B cell (primary cell): ENCODE measurements at regions not wholly inside any gene's neighbourhood (a gene's known extent, or its start where the extent isn't known, plus 50 kb on each side); places are given as distances from the start of the nearest gene placed in this dataset.

Experiments used
- ATAC-seq: fragments of 200-7000 bp; cut with Tn5 transposase; one replicate; pipeline ENCODE4 v1.10.0; 2021; ENCODE audit warnings: low read depth, mild to moderate bottlenecking, moderate number of reproducible peaks, moderate library complexity
- CTCF ChIA-PET: fragments of 350-600 bp; sonication (Branson Sonifier 250); formaldehyde crosslinking; loops from one replicate; lab custom pipeline; 2021; ENCODE audit warnings: antibody characterized with exemption, inconsistent platforms; lab: Charles Lee
- POLR2A ChIA-PET: fragments of 350-600 bp; sonication (Branson Sonifier 250); formaldehyde crosslinking; loops from one replicate; lab custom pipeline; 2021; ENCODE audit warnings: antibody characterized with exemption; lab: Charles Lee
- DNase-seq: peaks from one replicate; pipeline ENCODE4 v3.0.0; 2013
- H2AFZ ChIP-seq: 2 replicates; pipeline ENCODE4 v1.6.1; 2012; ENCODE audit warnings: mild to moderate bottlenecking, low read depth, low read length; ENCODE audit not compliant: insufficient read depth, poor library complexity, severe bottlenecking
- H3K27ac ChIP-seq, 2 donors: 1 replicate in 1 of 2; 2 replicates in 1 of 2; pipeline ENCODE4 v1.5.1; 2012 to 2013; ENCODE audit warnings: low read length in 2 of 2, mild to moderate bottlenecking in 2 of 2, moderate library complexity in 1 of 2
- H3K27me3 ChIP-seq, 4 experiments: fragments of 200-600 bp in 1 of 4; sonication (generic) in 1 of 4; replicated peaks in 1 of 4; 1 replicate in 2 of 4; 2 replicates in 2 of 4; pipeline versions ENCODE4 v1.6.1 to v1.7.0; 2013 to 2016; ENCODE audit warnings: low read length in 3 of 4, mild to moderate bottlenecking in 2 of 4, mixed read lengths in 1 of 4, moderate library complexity in 1 of 4; ENCODE audit not compliant: insufficient read depth in 4 of 4, control insufficient read depth in 3 of 4; ENCODE audit errors: control extremely low read depth in 1 of 4
- H3K36me3 ChIP-seq, 2 experiments: replicated peaks in 1 of 2; 1 replicate in 1 of 2; 2 replicates in 1 of 2; pipeline versions ENCODE4 v1.6.1 to v1.7.1; 2013; ENCODE audit warnings: low read length in 1 of 2; ENCODE audit not compliant: insufficient read depth in 2 of 2, control insufficient read depth in 1 of 2; ENCODE audit errors: control extremely low read depth in 1 of 2, extremely low read depth in 1 of 2
- H3K4me1 ChIP-seq, 2 donors: fragments of 200-600 bp in 1 of 2; sonication (generic) in 1 of 2; 1 replicate in 1 of 2; 2 replicates in 1 of 2; pipeline versions ENCODE4 v1.5.1 to v1.6.1; 2013 to 2017; ENCODE audit warnings: low read length in 2 of 2; ENCODE audit not compliant: control insufficient read depth in 2 of 2, insufficient read depth in 2 of 2
- H3K4me2 ChIP-seq: replicated peaks from 2 replicates; pipeline ENCODE3; 2012; ENCODE audit warnings: mild to moderate bottlenecking, low read depth, low read length; ENCODE audit not compliant: poor library complexity, severe bottlenecking
- H3K4me3 ChIP-seq, 5 experiments: fragments of 200-600 bp in 1 of 5; sonication (generic) in 1 of 5; 1 replicate in 3 of 5; 2 replicates in 2 of 5; pipeline versions ENCODE4 v1.5.1 to v1.7.0; 2011 to 2016; ENCODE audit warnings: low read length in 4 of 5, mild to moderate bottlenecking in 4 of 5, low read depth in 2 of 5, control low read depth in 1 of 5, moderate library complexity in 1 of 5; ENCODE audit not compliant: insufficient read depth in 1 of 5; ENCODE audit errors: control extremely low read depth in 1 of 5, extremely low read depth in 1 of 5
- H3K79me2 ChIP-seq: fragments of 200-600 bp; sonication (generic); one replicate; pipeline ENCODE4 v1.6.0; 2016; ENCODE audit warnings: low read length; ENCODE audit not compliant: control insufficient read depth, insufficient read depth
- H3K9ac ChIP-seq: fragments of 200-600 bp; sonication (generic); 2 replicates; pipeline ENCODE4 v1.6.1; 2017; ENCODE audit warnings: mild to moderate bottlenecking, low read length, moderate library complexity
- H3K9me3 ChIP-seq, 3 donors: one replicate each; pipeline versions ENCODE4 v1.6.1 to v1.7.1; 2013; ENCODE audit warnings: low read length in 2 of 3; ENCODE audit not compliant: control insufficient read depth in 2 of 3, insufficient read depth in 1 of 3; ENCODE audit errors: control extremely low read depth in 1 of 3
- H4K20me1 ChIP-seq: 2 replicates; pipeline ENCODE4 v1.6.0; 2012; ENCODE audit warnings: mild to moderate bottlenecking, low read length; ENCODE audit not compliant: insufficient read depth, control insufficient read depth, poor library complexity, severe bottlenecking
- H3K27ac Mint-ChIP-seq: one replicate; pipeline ENCODE4 v1.8.0; 2021; ENCODE audit warnings: mixed read lengths
- H3K27me3 Mint-ChIP-seq: one replicate; pipeline ENCODE4 v1.8.0; 2021; ENCODE audit warnings: mixed read lengths
- H3K4me1 Mint-ChIP-seq: one replicate; pipeline ENCODE4 v1.8.0; 2021; ENCODE audit warnings: mixed read lengths
- H3K4me3 Mint-ChIP-seq: one replicate; pipeline ENCODE4 v1.8.0; 2021; ENCODE audit warnings: mixed read lengths
- H3K9me3 Mint-ChIP-seq: one replicate; pipeline ENCODE4 v1.8.0; 2022; ENCODE audit warnings: mixed read lengths; ENCODE audit not compliant: insufficient read depth
- EZH2 ChIP-seq: IDR thresholded peaks from 2 replicates; pipeline ENCODE4 v1.6.1; 2012; ENCODE audit warnings: borderline replicate concordance, low read depth, mild to moderate bottlenecking, moderate library complexity, low read length; ENCODE audit not compliant: insufficient read depth, poor library complexity, severe bottlenecking
- WGBS: methylation state at CpG from one replicate; pipeline ENCODE4 v1.1.5; 2013; ENCODE audit warnings: missing lambda C conversion rate; ENCODE audit not compliant: insufficient coverage; 5-methylcytosine and 5-hydroxymethylcytosine counted together
- intact Hi-C: fragments of 100-400 bp; cut with micrococcal nuclease; formaldehyde crosslinking; loops from one replicate; pipeline ENCODE4 v1.10.0; 2022
- TF ChIP-seq, protein P1 (sequence below): fragments of 200-600 bp; IDR thresholded peaks from one replicate; pipeline ENCODE4 v1.8.0; 2022; ENCODE audit warnings: antibody characterized with exemption, mild to moderate bottlenecking

DNA sequence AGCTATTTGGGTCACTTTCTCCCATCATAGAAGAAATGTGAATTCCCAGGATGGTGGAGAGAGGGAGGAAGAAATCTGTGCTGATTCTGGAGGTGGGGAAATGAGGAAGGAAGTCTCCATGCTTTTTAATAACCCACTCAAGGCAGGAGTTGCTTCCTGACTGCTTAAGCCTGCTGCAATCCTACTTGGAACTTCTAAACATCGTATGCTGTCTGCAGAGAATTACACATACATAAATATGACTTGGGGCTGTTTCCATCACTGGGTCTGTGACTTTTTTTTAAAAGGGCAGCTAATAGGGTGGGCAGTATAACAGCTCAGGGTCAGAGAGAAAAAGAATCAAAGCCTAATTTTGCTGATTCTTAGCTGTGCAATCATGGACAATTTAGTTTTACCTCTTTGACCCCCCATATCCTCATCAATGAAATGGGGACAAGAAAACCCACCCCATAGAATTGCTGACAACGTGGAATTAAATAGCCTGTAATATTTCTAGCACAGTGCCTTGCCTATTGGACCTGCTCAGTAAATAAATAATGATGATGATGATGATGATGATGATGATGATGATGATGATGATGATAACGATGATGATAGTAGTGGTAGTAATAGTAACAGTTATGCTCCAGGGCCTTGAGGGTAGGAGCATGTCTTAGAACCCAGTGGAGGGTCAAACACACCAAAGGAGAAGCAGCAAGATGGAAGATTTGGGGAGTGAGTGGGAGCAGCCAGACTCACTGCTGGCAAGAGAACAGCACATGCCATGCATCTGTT lies 166.7 kb upstream of the LRFN2 start:
- H3K36me3 ChIP-seq = no peaks in the 10 kb centered on the region
- intact Hi-C loops = no loop called here
- H3K4me3 ChIP-seq = no peak overlapping the region
- Mint-ChIP-seq H3K4me3 (no peak overlapping the region), H3K27ac (no peak overlapping the region), H3K4me1 (peaks cover 13% of the 10 kb centered on the region), H3K9me3 (no peaks in the 10 kb centered on the region), H3K27me3 (peaks cover 55% of the 10 kb centered on the region)
- POLR2A ChIA-PET = no interaction called here
- no peaks in the 10 kb centered on the region for H3K79me2 ChIP-seq
- ATAC-seq (no peak), DNase-seq (no peak)
- no peak overlapping the region for H3K27ac ChIP-seq
- H3K9ac ChIP-seq = no peak overlapping the region
- 100% methylated on average over 1 of the region's 3 CpGs for WGBS
- no peak overlapping the region for H2AFZ ChIP-seq
- peaks cover 0 to 29% (median 14%) of the 10 kb centered on the region in 4 experiments for H3K27me3 ChIP-seq
- no peak overlapping the region for H3K4me2 ChIP-seq
- CTCF ChIA-PET = no interaction called here
- peaks cover 14 to 22% of the 10 kb centered on the region in 2 donors for H3K4me1 ChIP-seq
- no peaks in the 10 kb centered on the region for H4K20me1 ChIP-seq
- TF ChIP-seq, protein P1, sequence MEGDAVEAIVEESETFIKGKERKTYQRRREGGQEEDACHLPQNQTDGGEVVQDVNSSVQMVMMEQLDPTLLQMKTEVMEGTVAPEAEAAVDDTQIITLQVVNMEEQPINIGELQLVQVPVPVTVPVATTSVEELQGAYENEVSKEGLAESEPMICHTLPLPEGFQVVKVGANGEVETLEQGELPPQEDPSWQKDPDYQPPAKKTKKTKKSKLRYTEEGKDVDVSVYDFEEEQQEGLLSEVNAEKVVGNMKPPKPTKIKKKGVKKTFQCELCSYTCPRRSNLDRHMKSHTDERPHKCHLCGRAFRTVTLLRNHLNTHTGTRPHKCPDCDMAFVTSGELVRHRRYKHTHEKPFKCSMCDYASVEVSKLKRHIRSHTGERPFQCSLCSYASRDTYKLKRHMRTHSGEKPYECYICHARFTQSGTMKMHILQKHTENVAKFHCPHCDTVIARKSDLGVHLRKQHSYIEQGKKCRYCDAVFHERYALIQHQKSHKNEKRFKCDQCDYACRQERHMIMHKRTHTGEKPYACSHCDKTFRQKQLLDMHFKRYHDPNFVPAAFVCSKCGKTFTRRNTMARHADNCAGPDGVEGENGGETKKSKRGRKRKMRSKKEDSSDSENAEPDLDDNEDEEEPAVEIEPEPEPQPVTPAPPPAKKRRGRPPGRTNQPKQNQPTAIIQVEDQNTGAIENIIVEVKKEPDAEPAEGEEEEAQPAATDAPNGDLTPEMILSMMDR = no peak
- no peak for TF ChIP-seq EZH2
- peaks cover 0 to 4% (median 0%) of the 10 kb centered on the region in 3 donors for H3K9me3 ChIP-seq

DNA sequence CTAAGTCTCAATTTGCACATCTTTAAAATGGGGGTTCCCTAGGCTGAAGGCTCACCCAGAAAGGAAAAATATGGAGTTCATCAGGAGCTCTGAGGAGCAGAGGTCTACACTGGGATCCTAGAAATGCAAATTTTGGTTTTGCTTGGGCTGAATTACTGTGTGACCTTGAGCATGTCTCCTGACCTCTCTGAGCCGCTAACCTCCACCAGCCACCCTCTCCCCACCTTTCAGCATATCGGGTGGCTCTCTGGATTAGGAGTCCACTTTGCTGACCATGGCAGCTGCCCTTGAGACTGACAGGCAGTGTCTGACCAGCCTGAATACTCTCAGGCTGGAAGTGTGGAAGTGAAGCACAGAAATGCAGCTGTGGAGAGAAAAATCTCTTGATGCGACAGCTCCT lies 165.9 kb upstream of the LRFN2 start:
- no CpG with 5 or more reads among the region's 3 CpGs for WGBS

More for the DNA sequence above, 165.9 kb upstream of the LRFN2 start:
- no peak overlapping the region for H3K4me2 ChIP-seq
- H3K79me2 ChIP-seq = no peaks in the 10 kb centered on the region
- H2AFZ ChIP-seq = no peak overlapping the region
- intact Hi-C loops = no loop called here
- H3K27ac ChIP-seq = no peak overlapping the region
- no peaks in the 10 kb centered on the region for H4K20me1 ChIP-seq
- TF ChIP-seq EZH2 = no peak
- TF ChIP-seq, protein P1 = no peak
- peaks cover 14 to 22% of the 10 kb centered on the region in 2 donors for H3K4me1 ChIP-seq
- ATAC-seq (no peak), DNase-seq (no peak)
- H3K4me3 ChIP-seq = no peak overlapping the region
- H3K4me3 Mint-ChIP-seq = no peak overlapping the region
- peaks cover 0 to 4% (median 0%) of the 10 kb centered on the region in 3 donors for H3K9me3 ChIP-seq
- H3K27me3 ChIP-seq = peaks cover 0 to 29% (median 14%) of the 10 kb centered on the region in 4 experiments
- H3K27me3 Mint-ChIP-seq = peaks cover 63% of the 10 kb centered on the region
- no peaks in the 10 kb centered on the region for H3K36me3 ChIP-seq
- peaks cover 13% of the 10 kb centered on the region for H3K4me1 Mint-ChIP-seq
- H3K9me3 Mint-ChIP-seq = no peaks in the 10 kb centered on the region
- H3K27ac Mint-ChIP-seq = no peak overlapping the region
- ChIA-PET CTCF (no interaction called here), POLR2A (no interaction called here)
- no peak overlapping the region for H3K9ac ChIP-seq
